Upper lobe of left lung (tissue), 6 donors: ENCODE measurements at regions not wholly inside any gene's neighbourhood (a gene's known extent, or its start where the extent isn't known, plus 50 kb on each side); places are given as distances from the start of the nearest gene placed in this dataset.

Experiments used
- ATAC-seq, 2 donors: fragments of 200-7000 bp; cut with Tn5 transposase; one replicate each; pipeline ENCODE4 v1.9.1; 2022; ENCODE audit warnings: mild to moderate bottlenecking in 2 of 2, moderate library complexity in 2 of 2; ENCODE audit not compliant: low FRiP score in 2 of 2
- DNase-seq, 2 donors: peaks; one replicate each; pipeline ENCODE4 v3.0.0-alpha.2; 2019 to 2020
- H3K27ac ChIP-seq, 4 donors: fragments of 200-600 bp; sonication (generic); one replicate each; pipeline ENCODE4 v1.5.1; 2016 to 2019
- H3K27me3 ChIP-seq, 4 donors: fragments of 200-600 bp; sonication (generic); one replicate each; pipeline ENCODE4 v1.5.1; 2017 to 2019
- H3K36me3 ChIP-seq, 4 donors: fragments of 200-600 bp; sonication (generic); one replicate each; pipeline ENCODE4 v1.5.1; 2016 to 2019
- H3K4me1 ChIP-seq, 4 donors: fragments of 200-600 bp; sonication (generic); one replicate each; pipeline ENCODE4 v1.5.1; 2018 to 2019
- H3K4me3 ChIP-seq, 4 donors: fragments of 200-600 bp; sonication (generic); one replicate each; pipeline ENCODE4 v1.5.1; 2017 to 2019; ENCODE audit warnings: mild to moderate bottlenecking in 2 of 4, moderate library complexity in 1 of 4
- H3K9me3 ChIP-seq, 4 donors: fragments of 200-600 bp; sonication (generic); one replicate each; pipeline ENCODE4 v1.5.1; 2018 to 2019
- EP300 ChIP-seq, 4 donors: sonication (generic); formaldehyde crosslinking; IDR thresholded peaks; one replicate each; pipeline ENCODE4 v1.5.1; 2017; ENCODE audit warnings: antibody characterized with exemption in 4 of 4, control low read depth in 2 of 4
- POLR2A ChIP-seq, 4 donors: fragments of 450-650 bp; IDR thresholded peaks; one replicate each; pipeline ENCODE4 v1.5.1; 2016 to 2017; ENCODE audit warnings: antibody characterized with exemption in 4 of 4, mild to moderate bottlenecking in 2 of 4
- POLR2AphosphoS5 ChIP-seq, 2 donors: sonication (generic); formaldehyde crosslinking; IDR thresholded peaks; one replicate each; pipeline ENCODE4 v1.5.1; 2017; ENCODE audit warnings: antibody characterized with exemption in 2 of 2
- WGBS, 2 donors: methylation state at CpG; one replicate each; pipeline ENCODE4 v1.1.5; 2017 to 2018; 5-methylcytosine and 5-hydroxymethylcytosine counted together
- TF ChIP-seq, protein P1 (sequence below), 6 experiments: fragments of 450-650 bp in 4 of 6; fragments of 200-600 bp in 2 of 6; sonication (generic) in 2 of 6; IDR thresholded peaks; one replicate each; pipeline ENCODE4 v1.5.1; 2016 to 2019; ENCODE audit warnings: antibody characterized with exemption in 6 of 6
- donor health status: DM: no; HTN: no; CAD: no; lungs with moderate emphysema.
- donor health status: DM: no; HTN: yes; CAD: no; lungs with severe emphysema.

DNA sequence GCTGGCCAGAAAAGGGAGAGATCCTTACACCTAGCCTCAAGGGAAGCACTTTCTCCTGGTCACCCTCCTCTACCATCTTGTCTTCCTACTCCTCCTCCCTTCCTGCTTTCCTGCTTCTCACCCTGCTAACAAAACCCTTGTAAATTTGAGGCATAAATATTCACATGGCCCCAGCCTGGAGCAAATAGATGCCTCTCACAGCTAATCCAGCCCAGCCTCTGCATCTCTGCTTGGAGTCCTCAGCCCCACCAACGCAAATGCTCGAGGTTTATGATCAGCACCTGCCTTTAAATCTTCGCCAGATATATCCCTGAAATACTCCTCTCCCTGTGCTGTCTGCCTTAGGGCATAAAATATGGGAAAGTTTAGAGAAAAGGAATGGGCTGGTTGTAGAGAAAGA, 205.2 kb upstream of the CDH5 start:
- H3K9me3 ChIP-seq = no peaks in the 10 kb centered on the region
- WGBS, 2 donors = 84 to 90% methylated on average over 3 of the region's 3 CpGs
- no peaks in the 10 kb centered on the region for H3K36me3 ChIP-seq
- H3K4me3 ChIP-seq = no peak overlapping the region
- TF ChIP-seq POLR2AphosphoS5 (IDR thresholded peaks at IDR 0.05) = no peak
- no peak for TF ChIP-seq EP300 (IDR thresholded peaks at IDR 0.05)
- TF ChIP-seq, protein P1, sequence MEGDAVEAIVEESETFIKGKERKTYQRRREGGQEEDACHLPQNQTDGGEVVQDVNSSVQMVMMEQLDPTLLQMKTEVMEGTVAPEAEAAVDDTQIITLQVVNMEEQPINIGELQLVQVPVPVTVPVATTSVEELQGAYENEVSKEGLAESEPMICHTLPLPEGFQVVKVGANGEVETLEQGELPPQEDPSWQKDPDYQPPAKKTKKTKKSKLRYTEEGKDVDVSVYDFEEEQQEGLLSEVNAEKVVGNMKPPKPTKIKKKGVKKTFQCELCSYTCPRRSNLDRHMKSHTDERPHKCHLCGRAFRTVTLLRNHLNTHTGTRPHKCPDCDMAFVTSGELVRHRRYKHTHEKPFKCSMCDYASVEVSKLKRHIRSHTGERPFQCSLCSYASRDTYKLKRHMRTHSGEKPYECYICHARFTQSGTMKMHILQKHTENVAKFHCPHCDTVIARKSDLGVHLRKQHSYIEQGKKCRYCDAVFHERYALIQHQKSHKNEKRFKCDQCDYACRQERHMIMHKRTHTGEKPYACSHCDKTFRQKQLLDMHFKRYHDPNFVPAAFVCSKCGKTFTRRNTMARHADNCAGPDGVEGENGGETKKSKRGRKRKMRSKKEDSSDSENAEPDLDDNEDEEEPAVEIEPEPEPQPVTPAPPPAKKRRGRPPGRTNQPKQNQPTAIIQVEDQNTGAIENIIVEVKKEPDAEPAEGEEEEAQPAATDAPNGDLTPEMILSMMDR (IDR thresholded peaks at IDR 0.05) = no peak
- TF ChIP-seq POLR2A (IDR thresholded peaks at IDR 0.05) = no peak
- H3K27me3 ChIP-seq = no peaks in the 10 kb centered on the region
- ATAC-seq = no peak
- H3K4me1 ChIP-seq = no peaks in the 10 kb centered on the region
- no peak overlapping the region for H3K27ac ChIP-seq
- no peak for DNase-seq

DNA sequence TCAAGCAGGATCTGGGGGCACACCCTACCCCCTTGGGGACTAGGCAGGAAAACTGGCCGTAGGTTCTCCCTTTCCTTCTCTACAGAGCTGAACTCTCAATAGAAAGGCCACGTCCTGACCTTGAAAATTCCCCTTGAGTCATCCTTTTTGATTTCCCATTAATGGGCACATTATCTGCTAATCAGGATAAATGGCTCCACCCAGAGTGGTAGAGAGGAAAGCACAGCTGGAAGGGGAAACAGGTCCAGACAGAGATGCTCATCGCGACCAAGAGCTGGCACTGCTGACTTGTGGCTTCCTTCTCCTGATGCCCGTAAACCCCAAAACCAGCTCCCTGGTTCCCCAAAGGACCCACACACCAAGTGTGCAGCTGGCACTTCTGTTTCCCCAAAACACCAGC, 206.5 kb upstream of the CDH5 start:
- TF ChIP-seq POLR2AphosphoS5 (IDR thresholded peaks at IDR 0.05) = no peak
- TF ChIP-seq, protein P1 (IDR thresholded peaks at IDR 0.05) = no peak
- no peak for TF ChIP-seq EP300 (IDR thresholded peaks at IDR 0.05)
- TF ChIP-seq POLR2A (IDR thresholded peaks at IDR 0.05) = no peak
- Histone ChIP-seq H3K27ac (no peak overlapping the region), H3K27me3 (no peaks in the 10 kb centered on the region), H3K4me3 (no peak overlapping the region), H3K36me3 (no peaks in the 10 kb centered on the region), H3K9me3 (no peaks in the 10 kb centered on the region), H3K4me1 (no peaks in the 10 kb centered on the region)
- WGBS, 2 donors = 61 to 73% methylated on average over 5 of the region's 5 CpGs
- DNase-seq (no peak), ATAC-seq (no peak)

- 79 to 90% methylated on average over 4 of the region's 4 CpGs for WGBS, 2 donors
- no peak for DNase-seq
- ATAC-seq = no peak
- H3K4me1 ChIP-seq = peaks cover 0 to 8% (median 2%) of the 10 kb centered on the region in 4 donors
- H3K36me3 ChIP-seq = no peaks in the 10 kb centered on the region
- no peak overlapping the region for H3K27ac ChIP-seq
- H3K4me3 ChIP-seq = no peak overlapping the region
- H3K9me3 ChIP-seq = no peaks in the 10 kb centered on the region
- TF ChIP-seq, protein P1 (IDR thresholded peaks at IDR 0.05) = no peak
- no peak for TF ChIP-seq EP300 (IDR thresholded peaks at IDR 0.05)
- no peak for TF ChIP-seq POLR2A (IDR thresholded peaks at IDR 0.05)
- no peak for TF ChIP-seq POLR2AphosphoS5 (IDR thresholded peaks at IDR 0.05)
- no peaks in the 10 kb centered on the region for H3K27me3 ChIP-seq
These were observed 210.0 kb upstream of the CDH5 start for GRCh38 chr16:66156538-66156937.

DNA sequence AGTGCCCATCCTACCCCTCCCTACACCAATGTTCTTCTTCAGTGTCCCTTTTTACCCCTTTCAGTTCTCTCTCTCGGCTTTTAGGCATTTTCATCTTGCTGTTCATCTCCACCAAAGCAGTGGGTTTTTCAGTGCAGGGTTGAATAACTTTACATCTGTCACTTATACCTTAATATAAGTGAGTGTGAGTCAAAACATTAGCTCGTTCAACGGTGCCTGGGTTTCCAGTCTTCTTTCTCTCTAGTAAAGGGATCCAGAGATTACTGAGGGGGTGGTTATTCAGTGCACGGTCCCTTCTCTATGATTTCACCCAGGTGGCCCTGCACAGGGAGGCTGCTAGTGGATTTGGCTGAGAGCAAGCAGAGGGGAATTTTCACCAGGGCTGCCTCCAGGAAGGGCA, 210.6 kb upstream of the CDH5 start:
- 86 to 92% methylated on average over 4 of the region's 4 CpGs for WGBS, 2 donors
- Histone ChIP-seq H3K27me3 (no peaks in the 10 kb centered on the region), H3K9me3 (no peaks in the 10 kb centered on the region), H3K4me1 (peaks cover 5 to 14% (median 7%) of the 10 kb centered on the region in 4 donors), H3K27ac (no peak overlapping the region), H3K4me3 (no peak overlapping the region), H3K36me3 (no peaks in the 10 kb centered on the region)
- TF ChIP-seq POLR2AphosphoS5 (IDR thresholded peaks at IDR 0.05) (no peak), EP300 (IDR thresholded peaks at IDR 0.05) (no peak), POLR2A (IDR thresholded peaks at IDR 0.05) (no peak)
- TF ChIP-seq, protein P1 (IDR thresholded peaks at IDR 0.05) = no peak
- DNase-seq (no peak), ATAC-seq (no peak)

DNA sequence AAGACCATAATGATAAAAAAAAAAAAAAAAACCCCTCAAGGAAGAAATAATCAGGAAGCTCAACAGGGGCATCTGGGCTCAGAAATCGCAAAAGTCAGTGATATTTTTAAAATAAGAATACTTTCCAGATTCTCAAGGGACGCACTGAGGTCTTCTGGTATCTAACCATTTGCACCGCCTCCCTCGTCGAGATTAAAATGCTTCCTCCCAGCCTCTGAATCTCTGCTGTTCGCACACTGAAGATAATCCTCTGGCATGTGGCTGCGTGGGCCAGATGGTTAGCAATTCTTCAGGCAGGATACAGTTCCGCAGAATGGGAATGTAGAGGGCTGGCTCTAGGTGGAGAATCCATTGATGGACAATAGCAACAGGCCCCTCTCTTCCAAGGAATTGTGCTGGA, 211.7 kb upstream of the CDH5 start:
- DNase-seq = no peak
- Histone ChIP-seq H3K27me3 (no peaks in the 10 kb centered on the region), H3K27ac (no peak overlapping the region), H3K4me3 (no peak overlapping the region), H3K9me3 (no peaks in the 10 kb centered on the region), H3K4me1 (peaks cover 6 to 22% (median 13%) of the 10 kb centered on the region in 4 donors), H3K36me3 (no peaks in the 10 kb centered on the region)
- TF ChIP-seq, protein P1 (IDR thresholded peaks at IDR 0.05) = no peak
- TF ChIP-seq POLR2AphosphoS5 (IDR thresholded peaks at IDR 0.05) = no peak
- TF ChIP-seq EP300 (IDR thresholded peaks at IDR 0.05) = no peak
- 87 to 90% methylated on average over 8 of the region's 8 CpGs for WGBS, 2 donors
- ATAC-seq = no peak
